ENCODE measurements at regions not wholly inside any gene's neighbourhood (a gene's known extent, or its start where the extent isn't known, plus 50 kb on each side); places are given as distances from the start of the nearest gene placed in this dataset.

DNA sequence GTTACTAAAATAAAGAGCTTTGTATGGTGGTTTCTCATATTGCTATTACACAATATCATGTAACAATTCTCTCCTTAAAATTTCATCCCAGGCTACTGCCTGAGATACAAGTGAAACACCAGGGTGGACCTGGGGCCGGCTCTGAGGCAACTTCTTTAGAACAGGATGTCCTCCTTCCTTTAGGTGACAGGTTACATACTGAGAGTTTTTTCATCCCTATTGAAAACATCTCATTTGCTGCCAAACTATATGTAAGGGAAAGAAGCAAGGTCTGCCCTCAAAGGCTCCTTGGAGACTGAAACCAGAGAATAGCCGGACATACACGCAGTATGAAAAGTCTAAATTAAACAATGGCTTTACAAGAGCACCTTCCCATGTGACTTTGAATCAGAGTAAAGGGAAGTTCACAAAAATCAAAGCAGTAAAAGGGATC lies 139.9 kb downstream of the DUSP6 start:
- no peak for FAIRE-seq
- H3K27ac ChIP-seq (ENCODE audit: control insufficient read depth, insufficient read depth, low read length) = no peak overlapping the region

GRCh38 chr12:89211456-89211855 lies 140.8 kb downstream of the DUSP6 start:
- DNase-seq (ENCODE audit: low read depth, low spot score) (no peak), FAIRE-seq (no peak)
- Histone ChIP-seq H3K4me3 (ENCODE audit: control insufficient read depth in 2 of 3, extremely low read depth in 1 of 3, insufficient read depth in 2 of 3, low read depth in 1 of 3, low read length in 3 of 3) (no peak overlapping the region), H3K4me1 (ENCODE audit: control insufficient read depth, extremely low read depth, insufficient read depth, low read length) (no peaks in the 10 kb centered on the region), H3K9ac (ENCODE audit: control insufficient read depth, extremely low read depth, insufficient read depth, low read length) (no peak overlapping the region), H3K9me1 (ENCODE audit: control insufficient read depth, extremely low read depth, insufficient read depth, low read length) (no peaks in the 10 kb centered on the region), H3K4me2 (ENCODE audit: control insufficient read depth, extremely low read depth, insufficient read depth, low read depth, low read length) (no peak overlapping the region), H2AFZ (ENCODE audit: control insufficient read depth, low read length) (no peak overlapping the region), H4K20me1 (ENCODE audit: control insufficient read depth, extremely low read depth, insufficient read depth, low read length) (no peaks in the 10 kb centered on the region), H3K36me3 (ENCODE audit: control insufficient read depth in 2 of 2, extremely low read depth in 1 of 2, insufficient read depth in 2 of 2, low read length in 2 of 2) (no peaks in the 10 kb centered on the region), H3K9me3 (ENCODE audit: control insufficient read depth, low read depth, low read length) (no peaks in the 10 kb centered on the region), H3K79me2 (ENCODE audit: control insufficient read depth, insufficient read depth, low read length) (no peaks in the 10 kb centered on the region), H3K27me3 (ENCODE audit: control insufficient read depth, extremely low read depth, insufficient read depth, low read length) (no peaks in the 10 kb centered on the region), H3K27ac (ENCODE audit: control insufficient read depth, insufficient read depth, low read length) (no peak overlapping the region)
- TF ChIP-seq, protein P1, sequence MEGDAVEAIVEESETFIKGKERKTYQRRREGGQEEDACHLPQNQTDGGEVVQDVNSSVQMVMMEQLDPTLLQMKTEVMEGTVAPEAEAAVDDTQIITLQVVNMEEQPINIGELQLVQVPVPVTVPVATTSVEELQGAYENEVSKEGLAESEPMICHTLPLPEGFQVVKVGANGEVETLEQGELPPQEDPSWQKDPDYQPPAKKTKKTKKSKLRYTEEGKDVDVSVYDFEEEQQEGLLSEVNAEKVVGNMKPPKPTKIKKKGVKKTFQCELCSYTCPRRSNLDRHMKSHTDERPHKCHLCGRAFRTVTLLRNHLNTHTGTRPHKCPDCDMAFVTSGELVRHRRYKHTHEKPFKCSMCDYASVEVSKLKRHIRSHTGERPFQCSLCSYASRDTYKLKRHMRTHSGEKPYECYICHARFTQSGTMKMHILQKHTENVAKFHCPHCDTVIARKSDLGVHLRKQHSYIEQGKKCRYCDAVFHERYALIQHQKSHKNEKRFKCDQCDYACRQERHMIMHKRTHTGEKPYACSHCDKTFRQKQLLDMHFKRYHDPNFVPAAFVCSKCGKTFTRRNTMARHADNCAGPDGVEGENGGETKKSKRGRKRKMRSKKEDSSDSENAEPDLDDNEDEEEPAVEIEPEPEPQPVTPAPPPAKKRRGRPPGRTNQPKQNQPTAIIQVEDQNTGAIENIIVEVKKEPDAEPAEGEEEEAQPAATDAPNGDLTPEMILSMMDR (optimal IDR thresholded peaks at IDR 0.05 in 1 of 3, IDR thresholded peaks at IDR 0.05 in 1 of 3, conservative IDR thresholded peaks at IDR 0.05 in 1 of 3; ENCODE audit: extremely low read depth in 1 of 3, insufficient read depth in 2 of 3, low read length in 3 of 3) = no peak
- dilution Hi-C loops (cut with MboI; ENCODE audit: extremely low pct_ligation_motif_present, low sequenced_read_pairs) = no loop called here

More for the DNA sequence above, 139.9 kb downstream of the DUSP6 start:
- Histone ChIP-seq H3K79me2 (ENCODE audit: control insufficient read depth, insufficient read depth, low read length) (no peaks in the 10 kb centered on the region), H3K27me3 (ENCODE audit: control insufficient read depth, extremely low read depth, insufficient read depth, low read length) (no peaks in the 10 kb centered on the region), H3K9me3 (ENCODE audit: control insufficient read depth, low read depth, low read length) (no peaks in the 10 kb centered on the region), H3K4me1 (ENCODE audit: control insufficient read depth, extremely low read depth, insufficient read depth, low read length) (no peaks in the 10 kb centered on the region), H3K36me3 (ENCODE audit: control insufficient read depth in 2 of 2, extremely low read depth in 1 of 2, insufficient read depth in 2 of 2, low read length in 2 of 2) (no peaks in the 10 kb centered on the region), H3K4me2 (ENCODE audit: control insufficient read depth, extremely low read depth, insufficient read depth, low read depth, low read length) (no peak overlapping the region), H2AFZ (ENCODE audit: control insufficient read depth, low read length) (no peak overlapping the region), H3K4me3 (ENCODE audit: control insufficient read depth in 2 of 3, extremely low read depth in 1 of 3, insufficient read depth in 2 of 3, low read depth in 1 of 3, low read length in 3 of 3) (no peak overlapping the region), H4K20me1 (ENCODE audit: control insufficient read depth, extremely low read depth, insufficient read depth, low read length) (no peaks in the 10 kb centered on the region), H3K9me1 (ENCODE audit: control insufficient read depth, extremely low read depth, insufficient read depth, low read length) (no peaks in the 10 kb centered on the region), H3K9ac (ENCODE audit: control insufficient read depth, extremely low read depth, insufficient read depth, low read length) (no peak overlapping the region)
- TF ChIP-seq, protein P1 (optimal IDR thresholded peaks at IDR 0.05 in 1 of 3, IDR thresholded peaks at IDR 0.05 in 1 of 3, conservative IDR thresholded peaks at IDR 0.05 in 1 of 3; ENCODE audit: extremely low read depth in 1 of 3, insufficient read depth in 2 of 3, low read length in 3 of 3) = no peak
- TF ChIP-seq EZH2 (IDR thresholded peaks at IDR 0.05; ENCODE audit: low read length) = no peak
- dilution Hi-C loops (cut with MboI; ENCODE audit: extremely low pct_ligation_motif_present, low sequenced_read_pairs) = no loop called here
- DNase-seq (ENCODE audit: low read depth, low spot score) = no peak
